ENCODE measurements at regions not wholly inside any gene's neighbourhood (a gene's known extent, or its start where the extent isn't known, plus 50 kb on each side); places are given as distances from the start of the nearest gene placed in this dataset.

DNA sequence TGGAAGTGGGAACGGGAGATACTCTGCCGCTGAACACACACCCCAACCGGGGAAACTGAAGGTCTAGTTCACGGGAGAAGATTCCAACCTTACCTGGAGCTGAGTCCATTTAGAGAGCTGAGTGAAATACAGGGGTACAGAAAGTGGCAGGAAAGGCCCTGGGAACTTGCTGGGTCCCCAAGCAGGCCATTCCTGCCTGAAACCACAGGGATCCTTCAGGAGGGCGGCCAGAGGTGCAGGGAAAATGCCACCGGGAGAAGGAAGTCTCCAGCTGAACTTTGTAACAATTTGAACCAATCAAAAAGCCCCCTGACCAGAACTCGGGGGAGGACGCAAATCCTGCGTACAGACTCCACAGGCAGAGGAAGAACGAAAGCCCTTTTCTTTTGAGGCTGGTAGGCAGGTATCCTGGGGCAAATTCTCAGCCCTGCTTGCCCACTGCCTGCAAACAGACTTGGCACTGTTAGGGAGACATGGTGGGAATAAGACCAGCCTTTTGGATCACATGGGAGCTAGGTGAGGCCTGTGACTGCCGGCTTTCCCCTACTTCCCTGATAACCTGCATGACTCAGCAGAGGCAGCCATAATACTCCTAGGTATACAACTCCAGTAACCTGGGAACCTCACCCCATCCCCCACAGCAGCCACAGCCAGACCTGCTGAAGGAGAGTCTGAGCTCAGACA, 170.9 kb downstream of the SEC23A start:
- RAD21 ChIA-PET (ENCODE audit: low non-redundant PET in 1 of 2, low total read pairs in 2 of 2, uncharacterized antibody in 2 of 2, unreplicated experiment in 2 of 2) = no interaction called here

More for the DNA sequence above, 170.9 kb downstream of the SEC23A start:
- ChIA-PET CTCF (no interaction called here), POLR2A (no interaction called here)
- no peak overlapping the region for H3K27ac ChIP-seq (ENCODE audit: low read depth, low read length)
- H3K27me3 ChIP-seq (ENCODE audit: insufficient read depth, low read length) = no peaks in the 10 kb centered on the region
- H2AFZ ChIP-seq (ENCODE audit: low read depth, low read length, poor library complexity, severe bottlenecking) = peak overlapping the region; percentile 13
- H3K4me3 ChIP-seq (replicated peaks in 1 of 2; ENCODE audit: low read depth in 1 of 2, low read length in 2 of 2) = no peak overlapping the region
- TF ChIP-seq SP1 (IDR thresholded peaks at IDR 0.05; ENCODE audit: low read depth) (no peak), CTCF (IDR thresholded peaks at IDR 0.05 in 2 of 3, conservative IDR thresholded peaks at IDR 0.05 in 1 of 3; ENCODE audit: borderline replicate concordance in 1 of 3, insufficient read depth in 1 of 3, low read depth in 2 of 3, low read length in 2 of 3) (no peak), ELF1 (IDR thresholded peaks at IDR 0.05; ENCODE audit: borderline replicate concordance, low read depth) (no peak), JUND (IDR thresholded peaks at IDR 0.05) (no peak), SIN3A (IDR thresholded peaks at IDR 0.05; ENCODE audit: low read depth) (no peak), CEBPB (IDR thresholded peaks at IDR 0.05; ENCODE audit: low read depth) (no peak), POLR2AphosphoS5 (IDR thresholded peaks at IDR 0.05; ENCODE audit: low read depth, low read length) (no peak), REST (IDR thresholded peaks at IDR 0.05; ENCODE audit: low read depth) (no peak), ZFX (IDR thresholded peaks at IDR 0.05) (no peak), CBX3 (IDR thresholded peaks at IDR 0.05; ENCODE audit: low read depth) (no peak)
- H3K36me3 ChIP-seq (ENCODE audit: control insufficient read depth in 1 of 2, insufficient read depth in 2 of 2, low read length in 2 of 2) = no peaks in the 10 kb centered on the region
- H3K79me2 ChIP-seq (ENCODE audit: insufficient read depth, low read length) = no peaks in the 10 kb centered on the region
- ATAC-seq (no peak), DNase-seq (ENCODE audit: low read depth, low spot score) (no peak)
- H3K4me1 ChIP-seq (ENCODE audit: control insufficient read depth in 1 of 2, insufficient read depth in 2 of 2, low read length in 2 of 2) = peaks cover 0 to 3% of the 10 kb centered on the region in 2 experiments; a peak in 1 of 4 replicates
- no peaks in the 10 kb centered on the region for H3K9me3 ChIP-seq (ENCODE audit: control insufficient read depth in 1 of 2, insufficient read depth in 1 of 2, low read depth in 1 of 2, low read length in 2 of 2)
- H3K4me2 ChIP-seq (ENCODE audit: low read length) = no peak overlapping the region
- intact Hi-C loops (cut with micrococcal nuclease) = no loop called here
- no peaks in the 10 kb centered on the region for H3K9me2 ChIP-seq (ENCODE audit: insufficient read depth)
- H3K9ac ChIP-seq (ENCODE audit: low read length) = no peak overlapping the region
- H4K20me1 ChIP-seq (ENCODE audit: insufficient read depth) = no peaks in the 10 kb centered on the region
- no TSS peak for BruUV-seq (replicated peaks)

All from HCT116 (cell line).